ENCODE measurements at regions not wholly inside any gene's neighbourhood (a gene's known extent, or its start where the extent isn't known, plus 50 kb on each side); places are given as distances from the start of the nearest gene placed in this dataset.

- DNase-seq (ENCODE audit: low read depth, low spot score) (no peak), ATAC-seq (no peak)
- H3K27ac ChIP-seq (ENCODE audit: low read length), result no peak overlapping the region
- ChIA-PET CTCF (interaction anchor here (0.6 kb wide), 2 partner anchors 222 to 469 kb away, joined by 3 read pairs; no protein-coding TSS in a partner anchor), POLR2A (no interaction called here)
- no peaks in the 10 kb centered on the region for H3K36me3 ChIP-seq (ENCODE audit: control insufficient read depth, insufficient read depth, low read length)
- no peaks in the 10 kb centered on the region for H3K4me1 ChIP-seq (ENCODE audit: control insufficient read depth, insufficient read depth, low read length)
- no peaks in the 10 kb centered on the region for H3K27me3 ChIP-seq (ENCODE audit: control insufficient read depth, insufficient read depth, low read length)
- in situ Hi-C loops (cut with HindIII; ENCODE audit: low pct_unique_long_range_greater_than_20kb, low sequenced_read_pairs), result no loop called here
- peaks cover 14% of the 10 kb centered on the region; the same call in 1 of the 2 replicates for H3K9me3 ChIP-seq (ENCODE audit: control insufficient read depth, insufficient read depth, low read depth, low read length)
- TF ChIP-seq TCF7L2 (IDR thresholded peaks at IDR 0.05; ENCODE audit: low read depth, low read length), result no peak
- intact Hi-C loops (cut with micrococcal nuclease; ENCODE audit: unreplicated experiment), result no loop called here
- no peak overlapping the region for H3K4me3 ChIP-seq (ENCODE audit: low read depth in 2 of 2, low read length in 2 of 2)
- no TSS peak for BruUV-seq (replicated peaks)
These were observed 1200.8 kb upstream of the ALCAM start for GRCh38 chr3:104165866-104166265.

- peaks cover 9% of the 10 kb centered on the region; the same call in 1 of the 2 replicates for H3K9me3 ChIP-seq (ENCODE audit: control insufficient read depth, insufficient read depth, low read depth, low read length)
- no peak overlapping the region for H3K4me3 ChIP-seq (ENCODE audit: low read depth in 2 of 2, low read length in 2 of 2)
- intact Hi-C loops (cut with micrococcal nuclease; ENCODE audit: unreplicated experiment), result no loop called here
- H3K27me3 ChIP-seq (ENCODE audit: control insufficient read depth, insufficient read depth, low read length), result no peaks in the 10 kb centered on the region
- no TSS peak for BruUV-seq (replicated peaks)
- no peak overlapping the region for H3K27ac ChIP-seq (ENCODE audit: low read length)
- TF ChIP-seq CTCF (IDR thresholded peaks at IDR 0.05) (no peak), SIN3A (IDR thresholded peaks at IDR 0.05; ENCODE audit: borderline replicate concordance, insufficient read depth, low read depth, low read length) (no peak), POLR2AphosphoS5 (IDR thresholded peaks at IDR 0.05; ENCODE audit: low read depth, low read length) (no peak), TCF7L2 (IDR thresholded peaks at IDR 0.05; ENCODE audit: low read depth, low read length) (no peak), REST (IDR thresholded peaks at IDR 0.05; ENCODE audit: insufficient read depth in 1 of 2, low read depth in 2 of 2, low read length in 1 of 2) (no peak)
- POLR2A ChIA-PET, result no interaction called here
- in situ Hi-C loops (cut with HindIII; ENCODE audit: low pct_unique_long_range_greater_than_20kb, low sequenced_read_pairs), result no loop called here
- ATAC-seq, result no peak
- no peaks in the 10 kb centered on the region for H3K4me1 ChIP-seq (ENCODE audit: control insufficient read depth, insufficient read depth, low read length)
- DNase-seq (ENCODE audit: low read depth, low spot score), result no peak
- CTCF ChIA-PET, result no interaction called here
- H3K36me3 ChIP-seq (ENCODE audit: control insufficient read depth, insufficient read depth, low read length), result no peaks in the 10 kb centered on the region
These were observed 1198.3 kb upstream of the ALCAM start for GRCh38 chr3:104168386-104168785.

GRCh38 chr3:104175696-104176095 is 1191.0 kb upstream of the ALCAM start:
- TF ChIP-seq TCF7L2 (IDR thresholded peaks at IDR 0.05; ENCODE audit: low read depth, low read length) (no peak), CTCF (IDR thresholded peaks at IDR 0.05) (no peak), POLR2AphosphoS5 (IDR thresholded peaks at IDR 0.05; ENCODE audit: low read depth, low read length) (no peak), REST (IDR thresholded peaks at IDR 0.05; ENCODE audit: insufficient read depth in 1 of 2, low read depth in 2 of 2, low read length in 1 of 2) (no peak), SIN3A (IDR thresholded peaks at IDR 0.05; ENCODE audit: borderline replicate concordance, insufficient read depth, low read depth, low read length) (no peak)
- H3K9me3 ChIP-seq (ENCODE audit: control insufficient read depth, insufficient read depth, low read depth, low read length), result no peaks in the 10 kb centered on the region; the same call in 1 of the 2 replicates
- intact Hi-C loops (cut with micrococcal nuclease; ENCODE audit: unreplicated experiment) (no loop called here), in situ Hi-C loops (cut with HindIII; ENCODE audit: low pct_unique_long_range_greater_than_20kb, low sequenced_read_pairs) (no loop called here)
- H3K27ac ChIP-seq (ENCODE audit: low read length), result no peak overlapping the region
- ATAC-seq (no peak), DNase-seq (ENCODE audit: low read depth, low spot score) (no peak)
- CTCF ChIA-PET, result no interaction called here
- H3K4me3 ChIP-seq (ENCODE audit: low read depth in 2 of 2, low read length in 2 of 2), result no peak overlapping the region
- no TSS peak for BruUV-seq (replicated peaks)
- POLR2A ChIA-PET, result interaction anchor here (0.5 kb wide), 1 partner anchor 165 kb away, joined by 4 read pairs; no protein-coding TSS in a partner anchor
- no peaks in the 10 kb centered on the region for H3K36me3 ChIP-seq (ENCODE audit: control insufficient read depth, insufficient read depth, low read length)
- H3K27me3 ChIP-seq (ENCODE audit: control insufficient read depth, insufficient read depth, low read length), result no peaks in the 10 kb centered on the region
- H3K4me1 ChIP-seq (ENCODE audit: control insufficient read depth, insufficient read depth, low read length), result no peaks in the 10 kb centered on the region
